Fibroblast of lung (primary cell): ENCODE measurements at regions not wholly inside any gene's neighbourhood (a gene's known extent, or its start where the extent isn't known, plus 50 kb on each side); places are given as distances from the start of the nearest gene placed in this dataset.
A peak's percentile ranks its signal among the peaks of the same experiment; 100 is the strongest.

ENCODE experiments used
- DNase-seq, 2 donors: peaks; one replicate each; pipeline versions ENCODE4 v3.0.0 to v3.0.0-alpha.2; 2010; ENCODE audit warnings: low read depth in 2 of 2
- H2AFZ ChIP-seq: 2 replicates; pipeline ENCODE4 v1.5.1; 2012; ENCODE audit warnings: low read length, control low read depth, inconsistent platforms
- H3K27ac ChIP-seq: 2 replicates; pipeline ENCODE4 v1.5.1; 2011; ENCODE audit warnings: low read length, control low read depth; ENCODE audit not compliant: insufficient read depth
- H3K27me3 ChIP-seq: 2 replicates; pipeline ENCODE4 v1.5.1; 2011; ENCODE audit warnings: mild to moderate bottlenecking, low read length; ENCODE audit not compliant: control insufficient read depth, insufficient read depth
- H3K36me3 ChIP-seq: 2 replicates; pipeline ENCODE4 v1.5.1; 2011; ENCODE audit warnings: low read length; ENCODE audit not compliant: control insufficient read depth, insufficient read depth
- H3K4me1 ChIP-seq: 2 replicates; pipeline ENCODE4 v1.5.1; 2011; ENCODE audit warnings: low read length; ENCODE audit not compliant: control insufficient read depth, insufficient read depth; ENCODE audit errors: extremely low read depth
- H3K4me2 ChIP-seq: 2 replicates; pipeline ENCODE4 v1.5.1; 2011; ENCODE audit warnings: low read length, control low read depth; ENCODE audit not compliant: insufficient read depth; ENCODE audit errors: extremely low read depth
- H3K4me3 ChIP-seq, 4 experiments: fragments of 200-600 bp in 1 of 4; sonication (generic) in 1 of 4; replicated peaks in 1 of 4; 2 replicates each; pipeline ENCODE4 v1.5.1; 2011 to 2016; ENCODE audit warnings: low read length in 4 of 4, low read depth in 3 of 4, mild to moderate bottlenecking in 3 of 4, control low read depth in 2 of 4, inconsistent platforms in 1 of 4, mixed read lengths in 1 of 4; ENCODE audit not compliant: insufficient read depth in 1 of 4; ENCODE audit errors: control extremely low read depth in 1 of 4
- H3K79me2 ChIP-seq: 2 replicates; pipeline ENCODE4 v1.5.1; 2012; ENCODE audit warnings: mild to moderate bottlenecking, low read length, inconsistent platforms; ENCODE audit not compliant: control insufficient read depth, insufficient read depth
- H3K9ac ChIP-seq: 2 replicates; pipeline ENCODE4 v1.5.1; 2011; ENCODE audit warnings: mild to moderate bottlenecking, low read length, control low read depth; ENCODE audit not compliant: insufficient read depth
- H3K9me3 ChIP-seq: 2 replicates; pipeline ENCODE4 v1.5.1; 2012; ENCODE audit warnings: low read depth, low read length; ENCODE audit not compliant: control insufficient read depth, insufficient read depth
- H4K20me1 ChIP-seq: 2 replicates; pipeline ENCODE4 v1.5.1; 2011; ENCODE audit warnings: low read length; ENCODE audit not compliant: control insufficient read depth, insufficient read depth; ENCODE audit errors: extremely low read depth
- CTCF ChIP-seq, 2 donors: IDR thresholded peaks in 1 of 2; conservative IDR thresholded peaks in 1 of 2; 1 replicate in 1 of 2; 2 replicates in 1 of 2; pipeline ENCODE4 v1.5.1; 2011 to 2012; ENCODE audit warnings: low read length in 2 of 2, control low read depth in 1 of 2, inconsistent platforms in 1 of 2, low read depth in 1 of 2, mild to moderate bottlenecking in 1 of 2
- EZH2 ChIP-seq: IDR thresholded peaks from 2 replicates; pipeline ENCODE4 v1.5.1; 2012; ENCODE audit warnings: low read length, control low read depth, mild to moderate bottlenecking; ENCODE audit errors: missing control alignments

GRCh38 chr12:89040146-89040964, 311.9 kb downstream of the DUSP6 start:
- no peak overlapping the region for H3K27ac ChIP-seq

GRCh38 chr12:89038831-89039512, 313.3 kb downstream of the DUSP6 start:
- Histone ChIP-seq H3K9me3 (no peaks in the 10 kb centered on the region), H3K79me2 (no peaks in the 10 kb centered on the region), H3K4me3 (no peak overlapping the region), H3K27me3 (no peaks in the 10 kb centered on the region), H3K27ac (no peak overlapping the region), H4K20me1 (no peaks in the 10 kb centered on the region), H3K9ac (no peak overlapping the region), H3K36me3 (no peaks in the 10 kb centered on the region), H3K4me1 (no peaks in the 10 kb centered on the region), H3K4me2 (no peak overlapping the region), H2AFZ (no peak overlapping the region)
- TF ChIP-seq CTCF (conservative IDR thresholded peaks at IDR 0.05 in 1 of 2, IDR thresholded peaks at IDR 0.05 in 1 of 2; ENCODE audit: low read depth in 1 of 2, low read length in 2 of 2) (no peak), EZH2 (no peak)
- no peak for DNase-seq

More at GRCh38 chr12:89040146-89040964, 311.9 kb downstream of the DUSP6 start:
- peak in 1 of 2 donors; percentile 48 for DNase-seq
- Histone ChIP-seq H3K9ac (no peak overlapping the region), H3K4me3 (no peak overlapping the region), H3K27me3 (no peaks in the 10 kb centered on the region), H4K20me1 (no peaks in the 10 kb centered on the region), H3K9me3 (no peaks in the 10 kb centered on the region), H3K79me2 (no peaks in the 10 kb centered on the region), H3K36me3 (no peaks in the 10 kb centered on the region), H3K4me2 (no peak overlapping the region), H2AFZ (no peak overlapping the region), H3K4me1 (no peaks in the 10 kb centered on the region)
- no peak for TF ChIP-seq EZH2
- no peak for TF ChIP-seq CTCF (conservative IDR thresholded peaks at IDR 0.05 in 1 of 2, IDR thresholded peaks at IDR 0.05 in 1 of 2; ENCODE audit: low read depth in 1 of 2, low read length in 2 of 2)

- Histone ChIP-seq H3K4me2 (no peak overlapping the region), H4K20me1 (no peaks in the 10 kb centered on the region), H3K9me3 (no peaks in the 10 kb centered on the region), H2AFZ (no peak overlapping the region), H3K9ac (no peak overlapping the region), H3K79me2 (no peaks in the 10 kb centered on the region), H3K27ac (no peak overlapping the region), H3K36me3 (no peaks in the 10 kb centered on the region), H3K4me1 (no peaks in the 10 kb centered on the region), H3K27me3 (no peaks in the 10 kb centered on the region), H3K4me3 (no peak overlapping the region)
- DNase-seq = no peak
- TF ChIP-seq EZH2 = no peak
- no peak for TF ChIP-seq CTCF (conservative IDR thresholded peaks at IDR 0.05 in 1 of 2, IDR thresholded peaks at IDR 0.05 in 1 of 2; ENCODE audit: low read depth in 1 of 2, low read length in 2 of 2)
These were observed 319.2 kb downstream of the DUSP6 start for GRCh38 chr12:89033062-89033461.
